Smooth muscle cell of the brain vasculature (primary cell): ENCODE measurements at regions not wholly inside any gene's neighbourhood (a gene's known extent, or its start where the extent isn't known, plus 50 kb on each side); places are given as distances from the start of the nearest gene placed in this dataset.

Experiments
- DNase-seq: peaks from one replicate; pipeline ENCODE4 v3.0.0-alpha.2; 2012; ENCODE audit warnings: low read depth, low spot score

GRCh38 chr11:30811226-30811755, 225.1 kb upstream of the MPPED2 start:
- DNase-seq: no peak

GRCh38 chr11:30810116-30810515, 224.0 kb upstream of the MPPED2 start:
- DNase-seq: no peak

- DNase-seq: no peak
Measured at GRCh38 chr11:30801357-30801756, 215.2 kb upstream of the MPPED2 start.

- DNase-seq: no peak
Measured at GRCh38 chr11:30800904-30801303, 214.8 kb upstream of the MPPED2 start.

- no peak for DNase-seq
Measured at GRCh38 chr11:30798547-30799236, 212.5 kb upstream of the MPPED2 start.

GRCh38 chr11:30789270-30789669, 203.1 kb upstream of the MPPED2 start:
- no peak for DNase-seq

GRCh38 chr11:30788849-30789248, 202.7 kb upstream of the MPPED2 start:
- no peak for DNase-seq

GRCh38 chr11:30786256-30787110, 200.3 kb upstream of the MPPED2 start:
- no peak for DNase-seq

GRCh38 chr11:30778596-30778995, 192.4 kb upstream of the MPPED2 start:
- DNase-seq: no peak

GRCh38 chr11:30775233-30775522, 189.0 kb upstream of the MPPED2 start:
- no peak for DNase-seq

- no peak for DNase-seq
Measured at GRCh38 chr11:30774496-30775232, 188.5 kb upstream of the MPPED2 start.

- no peak for DNase-seq
Measured at GRCh38 chr11:30772908-30773307, 186.8 kb upstream of the MPPED2 start.

- DNase-seq: no peak
Measured at GRCh38 chr11:30763951-30764350, 177.8 kb upstream of the MPPED2 start.

GRCh38 chr11:30762188-30762587, 176.0 kb upstream of the MPPED2 start:
- no peak for DNase-seq

- DNase-seq: no peak
Measured at GRCh38 chr11:30760345-30760744, 174.2 kb upstream of the MPPED2 start.

GRCh38 chr11:30758946-30759504, 172.9 kb upstream of the MPPED2 start:
- no peak for DNase-seq

- DNase-seq: no peak
Measured at GRCh38 chr11:30758518-30758917, 172.4 kb upstream of the MPPED2 start.

GRCh38 chr11:30758012-30758411, 171.9 kb upstream of the MPPED2 start:
- DNase-seq: no peak

GRCh38 chr11:30753994-30754393, 167.8 kb upstream of the MPPED2 start:
- DNase-seq: no peak

GRCh38 chr11:30753504-30753903, 167.4 kb upstream of the MPPED2 start:
- no peak for DNase-seq

GRCh38 chr11:30749268-30749667, 163.1 kb upstream of the MPPED2 start:
- no peak for DNase-seq

GRCh38 chr11:30741039-30741550, 154.9 kb upstream of the MPPED2 start:
- no peak for DNase-seq
